Astrocyte (in vitro differentiated cells and primary cell): ENCODE measurements at regions not wholly inside any gene's neighbourhood (a gene's known extent, or its start where the extent isn't known, plus 50 kb on each side); places are given as distances from the start of the nearest gene placed in this dataset.

Experiments used
- EZH2 ChIP-seq: IDR thresholded peaks from 2 replicates; pipeline ENCODE4 v1.6.1; 2012; ENCODE audit warnings: mild to moderate bottlenecking, low read length, inconsistent platforms; ENCODE audit not compliant: insufficient read depth
- TF ChIP-seq, protein P1 (sequence below): IDR thresholded peaks from 2 replicates; pipeline ENCODE4 v1.5.1; 2011; ENCODE audit warnings: low read depth, mild to moderate bottlenecking, inconsistent platforms, low read length, moderate library complexity; ENCODE audit not compliant: insufficient read depth

DNA sequence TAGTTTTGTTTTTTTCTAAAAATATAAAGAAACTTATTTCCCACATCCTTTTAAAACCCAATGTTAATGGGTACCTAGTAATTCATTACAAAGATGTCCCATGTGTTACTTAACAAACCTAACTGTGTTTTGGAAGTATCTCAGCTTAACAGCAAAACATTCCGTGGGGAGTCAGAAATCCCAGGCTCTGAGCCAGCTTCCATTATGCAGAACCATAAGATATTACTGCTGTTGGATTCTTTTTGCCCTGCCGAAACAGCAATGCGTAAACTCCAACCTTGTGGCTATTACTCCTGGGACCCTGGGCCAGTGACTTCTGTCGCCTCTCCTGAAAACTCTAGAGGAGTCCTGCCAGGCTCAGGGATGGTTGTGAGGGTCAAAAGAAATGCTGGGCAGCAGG is 174.1 kb downstream of the UXS1 start:
- TF ChIP-seq, protein P1, sequence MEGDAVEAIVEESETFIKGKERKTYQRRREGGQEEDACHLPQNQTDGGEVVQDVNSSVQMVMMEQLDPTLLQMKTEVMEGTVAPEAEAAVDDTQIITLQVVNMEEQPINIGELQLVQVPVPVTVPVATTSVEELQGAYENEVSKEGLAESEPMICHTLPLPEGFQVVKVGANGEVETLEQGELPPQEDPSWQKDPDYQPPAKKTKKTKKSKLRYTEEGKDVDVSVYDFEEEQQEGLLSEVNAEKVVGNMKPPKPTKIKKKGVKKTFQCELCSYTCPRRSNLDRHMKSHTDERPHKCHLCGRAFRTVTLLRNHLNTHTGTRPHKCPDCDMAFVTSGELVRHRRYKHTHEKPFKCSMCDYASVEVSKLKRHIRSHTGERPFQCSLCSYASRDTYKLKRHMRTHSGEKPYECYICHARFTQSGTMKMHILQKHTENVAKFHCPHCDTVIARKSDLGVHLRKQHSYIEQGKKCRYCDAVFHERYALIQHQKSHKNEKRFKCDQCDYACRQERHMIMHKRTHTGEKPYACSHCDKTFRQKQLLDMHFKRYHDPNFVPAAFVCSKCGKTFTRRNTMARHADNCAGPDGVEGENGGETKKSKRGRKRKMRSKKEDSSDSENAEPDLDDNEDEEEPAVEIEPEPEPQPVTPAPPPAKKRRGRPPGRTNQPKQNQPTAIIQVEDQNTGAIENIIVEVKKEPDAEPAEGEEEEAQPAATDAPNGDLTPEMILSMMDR = no peak
- TF ChIP-seq EZH2 = no peak
